Liver (tissue), 8 donors: ENCODE measurements at regions not wholly inside any gene's neighbourhood (a gene's known extent, or its start where the extent isn't known, plus 50 kb on each side); places are given as distances from the start of the nearest gene placed in this dataset.

ENCODE experiments used
- DNase-seq: peaks from one replicate; pipeline ENCODE4 v3.0.0-alpha.2; 2017; ENCODE audit warnings: low spot score
- H3K27ac ChIP-seq, 2 donors: one replicate each; pipeline ENCODE4 v1.7.0; 2013; ENCODE audit warnings: inconsistent platforms in 2 of 2, low read length in 2 of 2, control low read depth in 1 of 2, low read depth in 1 of 2, mild to moderate bottlenecking in 1 of 2
- H3K27me3 ChIP-seq, 4 donors: one replicate each; pipeline versions ENCODE4 v1.6.1 to v1.7.0; 2013; ENCODE audit warnings: low read length in 3 of 4, inconsistent platforms in 1 of 4, mild to moderate bottlenecking in 1 of 4, moderate library complexity in 1 of 4; ENCODE audit not compliant: control insufficient read depth in 4 of 4, insufficient read depth in 4 of 4
- H3K36me3 ChIP-seq, 4 donors: one replicate each; pipeline versions ENCODE4 v1.6.1 to v1.7.0; 2013; ENCODE audit warnings: low read length in 3 of 4, mild to moderate bottlenecking in 3 of 4, low read depth in 1 of 4, moderate library complexity in 1 of 4; ENCODE audit not compliant: control insufficient read depth in 4 of 4, insufficient read depth in 3 of 4
- H3K4me1 ChIP-seq, 4 donors: one replicate each; pipeline versions ENCODE4 v1.6.1 to v1.7.0; 2013; ENCODE audit warnings: low read length in 3 of 4, mild to moderate bottlenecking in 3 of 4, moderate library complexity in 1 of 4; ENCODE audit not compliant: control insufficient read depth in 4 of 4, insufficient read depth in 4 of 4
- H3K4me3 ChIP-seq, 3 donors: one replicate each; pipeline versions ENCODE4 v1.6.1 to v1.7.0; 2013; ENCODE audit warnings: low read length in 3 of 3, control low read depth in 1 of 3, low read depth in 1 of 3, mild to moderate bottlenecking in 1 of 3
- H3K9ac ChIP-seq, 2 donors: one replicate each; pipeline ENCODE4 v1.7.0; 2013; ENCODE audit warnings: low read length in 2 of 2, mild to moderate bottlenecking in 2 of 2, moderate library complexity in 2 of 2, control low read depth in 1 of 2, low read depth in 1 of 2
- H3K9me3 ChIP-seq, 4 donors: one replicate each; pipeline versions ENCODE4 v1.6.1 to v1.7.0; 2013; ENCODE audit warnings: low read length in 3 of 4; ENCODE audit not compliant: control insufficient read depth in 4 of 4
- CTCF ChIP-seq: fragments of 150-350 bp; IDR thresholded peaks from 2 replicates; pipeline ENCODE4 v1.5.1; 2017; ENCODE audit warnings: improper control_type of control experiment, low read depth, low read length; ENCODE audit not compliant: missing input control
- EGR1 ChIP-seq, 2 donors: IDR thresholded peaks; 2 replicates each; pipeline ENCODE4 v1.6.1; 2016 to 2018; ENCODE audit warnings: antibody characterized with exemption in 2 of 2, low read depth in 2 of 2
- FOXA1 ChIP-seq: IDR thresholded peaks from 2 replicates; pipeline ENCODE4 v1.6.1; 2016; ENCODE audit warnings: antibody characterized with exemption
- FOXA2 ChIP-seq: IDR thresholded peaks from 2 replicates; pipeline ENCODE4 v1.6.1; 2016; ENCODE audit warnings: antibody characterized with exemption
- HNF4G ChIP-seq: IDR thresholded peaks from 2 replicates; pipeline ENCODE4 v1.6.1; 2016; ENCODE audit warnings: antibody characterized with exemption
- JUND ChIP-seq, 2 donors: IDR thresholded peaks; 2 replicates each; pipeline ENCODE4 v1.6.1; 2016; ENCODE audit warnings: antibody characterized with exemption in 2 of 2
- NR2F2 ChIP-seq: IDR thresholded peaks from 2 replicates; pipeline ENCODE4 v1.6.1; 2016; ENCODE audit warnings: antibody characterized with exemption
- REST ChIP-seq: IDR thresholded peaks from 2 replicates; pipeline ENCODE4 v1.6.1; 2016; ENCODE audit warnings: antibody characterized with exemption, mild to moderate bottlenecking
- RXRA ChIP-seq, 2 donors: IDR thresholded peaks; 2 replicates each; pipeline ENCODE4 v1.6.1; 2017 to 2018; ENCODE audit warnings: antibody characterized with exemption in 2 of 2, mild to moderate bottlenecking in 1 of 2
- SP1 ChIP-seq: IDR thresholded peaks from 2 replicates; pipeline ENCODE4 v1.6.1; 2018; ENCODE audit warnings: antibody characterized with exemption, mild to moderate bottlenecking
- TAF1 ChIP-seq: conservative IDR thresholded peaks from 2 replicates; pipeline ENCODE4 v1.6.1; 2016; ENCODE audit warnings: antibody characterized with exemption, mild to moderate bottlenecking
- YY1 ChIP-seq: IDR thresholded peaks from 2 replicates; pipeline ENCODE4 v1.6.1; 2016; ENCODE audit warnings: antibody characterized with exemption, mild to moderate bottlenecking
- WGBS: extraction: QIAGEN DNeasy Blood & Tissue Kit; methylation state at CpG from one replicate; pipeline ENCODE4 v1.1.7; 2013; 5-methylcytosine and 5-hydroxymethylcytosine counted together
- donor health status: healthy.
- donor health status: healthy.
- donor health status: healthy.
- donor health status: healthy.
- donor health status: healthy.

- H3K27me3 ChIP-seq = no peaks in the 10 kb centered on the region
- DNase-seq = no peak
- no peak overlapping the region for H3K4me3 ChIP-seq
- no peaks in the 10 kb centered on the region for H3K9me3 ChIP-seq
- TF ChIP-seq YY1 (no peak), CTCF (no peak), FOXA1 (no peak), JUND (IDR thresholded peaks at IDR 0.05) (no peak), RXRA (IDR thresholded peaks at IDR 0.05) (no peak), FOXA2 (no peak), HNF4G (no peak), REST (no peak), TAF1 (no peak)
- H3K4me1 ChIP-seq = no peaks in the 10 kb centered on the region
- H3K9ac ChIP-seq = no peak overlapping the region
- 48% methylated on average over 2 of the region's 2 CpGs for WGBS
- no peak overlapping the region for H3K27ac ChIP-seq
- no peaks in the 10 kb centered on the region for H3K36me3 ChIP-seq
Measured at GRCh38 chr5:26310415-26310814, 728.0 kb downstream of the CDH9 start.

GRCh38 chr5:26295541-26295940, 742.8 kb downstream of the CDH9 start:
- H3K9me3 ChIP-seq = no peaks in the 10 kb centered on the region
- TF ChIP-seq REST = no peak
- no peak for TF ChIP-seq SP1
- no peak for TF ChIP-seq EGR1 (IDR thresholded peaks at IDR 0.05; ENCODE audit: low read depth in 2 of 2)
- TF ChIP-seq NR2F2 = no peak
- WGBS = 59% methylated on average over 1 of the region's 1 CpG

More at GRCh38 chr5:26295541-26295940, 742.8 kb downstream of the CDH9 start:
- H3K9ac ChIP-seq = no peak overlapping the region
- H3K4me3 ChIP-seq = no peak overlapping the region
- H3K36me3 ChIP-seq = no peaks in the 10 kb centered on the region
- H3K27ac ChIP-seq = no peak overlapping the region
- no peaks in the 10 kb centered on the region for H3K4me1 ChIP-seq
- DNase-seq = no peak
- no peaks in the 10 kb centered on the region for H3K27me3 ChIP-seq
